Urothelium cell line (cell line): ENCODE measurements at regions not wholly inside any gene's neighbourhood (a gene's known extent, or its start where the extent isn't known, plus 50 kb on each side); places are given as distances from the start of the nearest gene placed in this dataset.

Source experiments
- DNase-seq: peaks from one replicate; pipeline ENCODE4 v3.0.0; 2011; ENCODE audit warnings: low spot score, mixed read lengths
- FAIRE-seq: peaks from 2 replicates; lab custom pipeline; 2011; peaks lifted over from hg19 to GRCh38; lab: Jason Lieb, UNC

DNA sequence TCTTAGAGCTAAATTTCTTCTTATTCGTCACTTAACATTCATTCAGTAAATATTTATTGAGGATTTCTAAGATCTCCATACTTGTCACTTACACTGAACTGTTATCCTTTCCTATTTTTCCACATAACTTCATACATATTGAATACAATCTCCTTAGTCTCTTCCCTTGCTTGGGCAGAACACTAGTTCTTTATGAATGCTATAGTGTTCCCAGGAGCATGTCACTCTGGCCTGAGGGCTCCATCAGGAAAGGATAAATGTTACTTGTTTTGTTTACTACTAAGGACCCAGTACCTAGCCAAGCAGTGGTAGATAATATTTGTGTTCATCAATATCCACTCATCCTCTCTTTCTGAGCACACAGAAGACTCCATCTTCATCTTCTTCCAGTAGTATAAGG lies 544.7 kb downstream of the ZEB2 start:
- no peak for DNase-seq
- FAIRE-seq = no peak

DNA sequence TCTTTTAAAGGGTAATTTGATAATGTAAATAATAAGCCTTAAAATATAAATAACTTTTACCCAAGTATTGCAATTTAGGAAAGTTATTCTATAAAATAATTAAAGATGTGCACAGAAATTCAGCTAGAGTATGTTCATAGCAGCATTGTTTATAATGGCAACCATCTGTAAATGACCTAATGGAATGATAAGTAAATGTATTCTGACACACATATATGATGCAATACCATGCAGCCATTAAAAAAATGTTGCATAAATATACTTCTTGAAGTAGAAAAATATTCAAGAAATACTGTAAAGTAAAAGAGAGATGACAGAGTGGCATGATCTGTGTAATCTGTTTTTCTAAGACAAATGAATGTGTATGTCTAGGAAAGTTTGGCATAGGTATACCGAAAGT lies 545.7 kb downstream of the ZEB2 start:
- DNase-seq (no peak), FAIRE-seq (no peak)

DNA sequence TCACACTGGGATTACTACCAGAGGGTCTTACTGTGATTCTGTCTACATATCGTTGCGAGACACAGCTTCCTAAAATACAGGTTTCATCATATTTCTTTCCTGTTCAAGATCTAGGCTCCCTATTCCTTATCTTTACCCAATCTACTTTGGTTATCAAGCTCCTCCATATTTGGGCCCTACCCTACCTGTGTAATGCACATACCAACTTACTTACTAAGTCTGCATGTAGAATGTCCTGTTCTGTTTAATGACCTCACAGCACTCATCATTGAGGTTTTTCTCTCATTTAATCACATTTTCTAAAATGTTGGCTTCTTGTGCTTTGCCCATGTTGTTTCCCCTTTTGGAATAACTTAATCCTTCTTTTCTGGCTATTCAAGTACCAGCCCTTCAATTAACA lies 551.1 kb downstream of the ZEB2 start:
- DNase-seq = no peak
- FAIRE-seq = no peak

DNA sequence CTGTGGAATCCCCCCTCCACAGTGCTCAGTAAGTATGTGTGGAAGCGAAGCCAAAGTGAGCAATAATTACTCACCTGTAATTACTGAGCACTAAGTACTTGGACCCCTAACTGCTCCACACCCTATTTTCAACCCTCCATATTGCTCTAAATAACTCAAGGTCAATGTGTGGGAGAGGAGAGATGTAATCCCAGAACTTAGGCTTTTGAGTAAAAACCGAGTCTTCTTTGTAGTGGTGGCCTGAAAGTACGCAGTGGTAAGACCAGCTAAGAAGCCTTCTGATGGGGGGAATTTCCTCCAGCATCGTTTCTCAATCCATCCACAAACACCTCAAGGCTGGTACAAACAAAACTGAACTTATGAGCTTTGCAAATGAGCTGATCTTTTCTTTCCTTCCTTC lies 551.6 kb downstream of the ZEB2 start:
- DNase-seq (no peak), FAIRE-seq (no peak)

DNA sequence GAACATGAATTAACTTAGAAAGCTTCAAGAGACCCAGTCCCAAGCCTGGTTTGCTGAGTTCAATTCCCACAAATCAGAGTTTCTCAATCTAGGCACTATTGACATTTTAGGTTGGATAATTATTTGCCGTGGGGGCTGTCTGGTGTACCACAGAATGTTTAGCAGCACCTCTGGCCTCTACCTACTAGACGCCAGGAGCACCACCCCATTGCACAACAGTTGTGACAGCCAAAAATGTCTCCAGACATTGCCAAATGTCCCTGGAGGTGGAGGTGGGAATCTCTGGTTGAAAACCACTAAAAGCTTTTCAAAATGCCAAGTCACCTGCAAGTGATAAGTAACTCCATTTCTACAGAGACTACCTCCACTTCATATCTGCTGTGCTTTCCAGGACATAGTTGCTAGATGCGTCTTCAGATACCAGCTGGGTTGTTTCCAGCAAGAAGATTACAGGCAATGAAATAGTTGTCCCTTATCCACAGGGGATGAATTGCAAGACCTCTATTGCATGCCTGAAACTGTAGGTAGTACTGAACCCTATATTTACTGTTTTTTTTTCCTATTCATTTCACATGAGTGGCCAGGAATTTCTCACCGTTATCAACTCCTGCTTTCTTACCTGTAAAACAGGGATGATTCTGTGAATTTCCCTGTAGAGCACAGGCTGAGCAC lies 554.3 kb downstream of the ZEB2 start:
- DNase-seq (no peak), FAIRE-seq (no peak)

DNA sequence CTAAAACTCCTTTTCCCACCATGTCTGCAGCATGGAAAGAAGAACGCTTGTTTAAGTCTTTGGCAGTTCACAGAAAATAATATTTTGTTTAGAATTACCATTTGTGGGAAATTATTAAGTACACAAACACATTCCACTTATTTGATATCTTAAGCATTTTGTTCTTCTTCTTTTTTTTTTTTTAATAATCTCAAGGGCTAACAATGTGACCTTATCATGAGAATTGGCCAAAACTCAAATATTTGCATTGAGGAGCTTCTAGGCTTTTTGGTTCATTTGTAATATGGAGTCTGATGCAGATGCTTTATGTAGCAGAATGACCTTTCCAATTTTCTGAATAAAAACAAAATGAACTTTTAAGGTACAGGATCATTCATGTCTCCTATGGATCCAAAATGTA lies 555.0 kb downstream of the ZEB2 start:
- DNase-seq (no peak), FAIRE-seq (no peak)

DNA sequence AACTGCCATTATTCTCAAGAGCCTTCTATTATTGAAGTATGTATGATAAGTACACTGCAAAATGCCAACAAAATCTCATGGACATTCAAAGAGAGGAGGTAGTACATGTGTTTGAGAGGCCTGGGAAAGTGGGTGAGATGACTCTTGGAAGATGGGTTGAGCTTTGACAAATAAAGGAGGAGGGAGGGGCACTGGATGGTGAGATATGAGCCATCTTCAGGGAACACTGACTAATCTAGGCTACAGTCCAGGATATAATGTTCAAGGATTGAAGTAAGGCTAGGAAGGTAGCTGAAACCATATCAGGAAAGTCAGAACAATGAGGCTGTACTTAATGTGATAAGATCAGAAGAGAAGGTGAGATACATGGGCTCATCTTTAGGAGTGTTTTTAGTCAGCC lies 559.7 kb downstream of the ZEB2 start:
- FAIRE-seq = no peak
- no peak for DNase-seq

DNA sequence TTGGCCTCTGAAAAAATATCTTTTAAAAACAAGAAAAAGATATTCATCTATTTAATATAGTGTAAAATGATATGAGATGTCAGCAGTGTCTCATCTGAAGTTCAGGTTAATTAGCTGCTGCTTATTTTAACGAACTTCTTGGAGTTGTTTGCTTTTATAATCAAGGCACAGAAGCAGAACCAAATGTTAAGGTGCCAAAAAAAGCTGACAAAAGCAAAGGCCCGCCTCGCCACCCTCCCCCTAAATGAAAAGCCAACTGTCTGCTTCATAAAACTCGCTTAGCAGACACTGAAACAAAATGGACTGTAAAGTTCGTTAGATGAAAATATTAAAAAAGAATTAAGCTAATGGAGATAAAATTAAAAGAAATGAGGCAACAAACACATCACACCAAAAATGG lies 562.6 kb downstream of the ZEB2 start:
- FAIRE-seq = no peak

DNA sequence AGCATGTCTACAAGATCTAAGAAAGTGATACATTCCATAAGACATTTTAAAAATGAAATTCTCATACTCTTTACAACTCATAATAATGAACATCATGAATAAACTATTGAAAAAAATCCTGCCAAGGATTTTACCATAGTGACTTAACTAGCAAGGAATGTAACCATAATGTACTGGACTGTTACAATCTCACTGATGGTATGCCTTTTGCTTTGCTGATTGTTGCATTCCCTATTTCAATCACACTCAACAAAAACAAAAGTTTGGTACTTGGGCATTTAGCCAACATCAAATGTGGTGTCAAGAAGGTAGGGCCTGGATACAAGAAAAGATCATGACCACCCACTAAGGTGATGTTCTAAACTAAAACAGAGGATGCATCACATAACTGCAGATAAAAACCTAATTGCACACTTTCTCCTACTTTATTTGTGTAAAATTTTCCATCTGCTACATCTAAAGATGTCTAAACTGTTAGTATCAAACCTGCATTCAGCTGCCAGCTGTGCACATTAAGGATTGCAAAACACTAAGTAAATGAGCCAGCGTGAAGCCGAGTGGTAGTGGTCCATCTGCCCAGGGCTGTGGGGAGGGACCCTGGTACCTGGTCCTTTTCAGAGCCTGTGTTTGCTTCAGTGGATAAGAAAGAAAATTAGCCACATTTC lies 564.4 kb downstream of the ZEB2 start:
- DNase-seq (peak; percentile 11), FAIRE-seq (no peak)

More for the DNA sequence above, 562.6 kb downstream of the ZEB2 start:
- no peak for DNase-seq

DNA sequence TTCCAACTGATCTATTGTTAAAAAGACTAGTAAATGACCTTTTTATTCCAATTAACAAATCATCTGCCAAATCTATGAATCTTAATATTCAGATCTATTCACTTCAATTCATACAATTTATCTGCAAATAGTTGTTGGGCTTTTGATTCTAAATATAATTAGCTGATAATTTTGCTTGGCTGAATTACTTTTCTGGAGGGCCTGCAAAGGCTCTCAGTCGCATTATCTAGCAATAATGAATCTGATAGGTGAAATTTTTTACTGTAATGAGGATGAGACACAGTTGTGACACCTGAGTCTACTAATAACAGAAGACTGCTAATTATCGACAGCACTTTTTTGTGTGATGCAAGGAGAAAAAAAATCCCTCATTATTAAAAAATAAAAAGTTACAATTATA lies 565.1 kb downstream of the ZEB2 start:
- DNase-seq = no peak

DNA sequence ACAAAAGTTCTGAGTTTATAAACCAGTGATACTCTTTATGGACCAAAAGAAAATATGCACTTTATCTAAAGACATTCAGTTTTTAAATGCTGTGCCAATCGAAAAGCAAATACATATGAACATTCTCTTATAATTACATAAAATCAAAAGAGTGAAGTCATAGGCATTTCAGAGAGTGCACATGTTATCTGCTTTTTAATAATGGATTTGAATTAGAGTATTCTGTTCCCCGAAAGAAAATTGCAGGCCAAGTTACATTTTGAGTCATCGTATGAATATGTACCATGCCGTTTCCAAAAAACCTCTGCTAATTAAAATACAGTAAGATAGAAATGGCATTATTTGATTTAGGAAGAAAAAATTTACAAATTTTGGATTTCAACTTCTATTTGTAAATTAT lies 565.7 kb downstream of the ZEB2 start:
- DNase-seq (no peak), FAIRE-seq (no peak)

More for the DNA sequence above, 565.1 kb downstream of the ZEB2 start:
- FAIRE-seq = no peak

DNA sequence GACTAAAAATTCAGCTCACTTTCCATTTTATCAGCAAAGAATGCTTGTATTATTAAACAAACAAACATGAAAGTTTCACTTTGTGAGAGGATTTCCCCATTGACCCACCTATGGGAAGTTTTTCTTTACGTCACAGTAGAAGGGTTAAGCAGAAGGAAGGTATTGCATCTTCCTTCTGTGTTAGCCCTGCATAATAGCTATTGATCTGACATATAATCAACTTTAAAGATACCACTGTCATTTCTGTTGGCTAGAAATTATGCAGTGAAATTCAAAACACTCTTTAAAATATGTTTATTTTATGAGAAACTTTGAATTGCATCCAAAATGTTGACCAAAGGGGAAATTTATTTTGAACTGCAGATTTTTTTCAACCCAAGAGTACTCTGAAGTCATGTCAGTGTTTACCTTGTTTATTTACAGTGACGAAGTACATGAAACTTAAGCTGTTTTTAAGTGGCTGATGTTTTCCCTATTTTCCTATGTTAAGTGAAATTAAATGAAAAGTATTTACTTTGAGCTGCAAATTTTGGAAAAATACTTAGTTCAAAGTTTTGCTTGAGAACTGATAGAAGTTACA lies 566.4 kb downstream of the ZEB2 start:
- no peak for FAIRE-seq
- DNase-seq = no peak

DNA sequence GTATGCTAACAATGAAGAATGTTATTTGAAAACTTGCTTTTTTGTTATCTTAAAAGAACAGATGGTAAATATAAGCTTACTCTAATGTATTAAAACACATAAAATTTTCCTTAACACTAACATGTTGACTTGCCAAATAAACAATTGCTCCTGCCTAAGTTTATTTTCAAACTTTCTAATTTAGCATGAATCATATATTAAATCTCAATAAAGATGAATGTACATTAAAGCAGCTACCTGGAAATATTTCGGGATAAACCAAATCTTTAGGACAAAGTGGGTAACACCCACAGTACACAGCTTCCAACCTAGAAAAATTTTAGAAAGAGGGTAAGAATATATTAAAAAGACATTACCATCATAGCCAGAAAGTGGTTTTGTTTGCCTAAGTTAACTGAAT lies 567.4 kb downstream of the ZEB2 start:
- FAIRE-seq (no peak), DNase-seq (no peak)

DNA sequence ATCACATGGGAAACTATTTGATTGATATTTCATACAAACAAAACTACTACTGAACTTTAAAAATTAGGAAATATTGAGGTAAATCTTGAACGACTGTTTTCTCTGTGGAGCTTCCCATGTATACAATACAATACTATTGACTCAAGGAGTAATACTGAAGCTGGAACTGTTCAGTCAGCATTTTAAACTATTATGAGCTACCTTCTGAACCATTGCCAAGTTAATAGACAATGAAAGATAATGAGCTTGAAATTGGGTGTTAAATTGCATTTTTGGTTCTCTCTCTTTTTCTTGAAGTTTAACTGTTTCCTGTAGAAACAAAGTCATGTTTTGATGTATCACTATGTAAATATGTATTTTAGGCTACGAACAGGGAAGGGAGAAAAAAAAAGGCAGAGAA lies 569.2 kb downstream of the ZEB2 start:
- DNase-seq = no peak
- FAIRE-seq = no peak

DNA sequence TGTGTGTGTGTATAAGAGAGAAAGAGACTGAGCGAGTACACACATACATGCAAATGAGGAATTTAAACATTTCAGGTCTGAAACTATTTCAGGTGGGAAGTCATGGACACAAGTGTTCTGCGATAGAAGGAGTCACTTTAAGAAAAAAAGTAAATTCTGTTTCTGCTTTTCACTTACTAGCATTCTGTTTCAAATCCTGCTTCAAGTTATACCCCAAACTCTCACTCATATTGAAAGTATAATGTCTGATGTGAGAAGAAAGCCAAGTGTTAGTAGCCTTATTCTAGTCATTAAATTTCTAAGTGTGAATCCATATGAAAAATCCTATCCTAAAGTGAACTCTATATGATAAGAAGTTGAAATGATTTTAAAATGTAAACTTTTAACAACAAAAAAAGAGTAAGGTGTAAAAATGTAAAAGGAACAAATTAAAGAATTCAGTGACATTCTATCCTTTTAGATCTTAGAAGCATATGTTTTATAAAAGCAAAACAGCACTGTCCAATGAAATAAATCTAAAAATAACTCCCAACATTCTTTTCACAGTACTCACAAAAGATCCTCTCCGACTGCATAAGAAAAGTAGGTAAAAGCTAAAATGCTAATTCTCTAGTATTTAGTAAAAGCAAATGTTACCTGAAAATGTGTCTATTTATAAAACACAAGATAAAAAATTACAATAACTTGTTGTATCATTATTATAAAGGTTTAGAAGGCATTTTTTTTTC lies 570.6 kb downstream of the ZEB2 start:
- no peak for DNase-seq
- FAIRE-seq = no peak

DNA sequence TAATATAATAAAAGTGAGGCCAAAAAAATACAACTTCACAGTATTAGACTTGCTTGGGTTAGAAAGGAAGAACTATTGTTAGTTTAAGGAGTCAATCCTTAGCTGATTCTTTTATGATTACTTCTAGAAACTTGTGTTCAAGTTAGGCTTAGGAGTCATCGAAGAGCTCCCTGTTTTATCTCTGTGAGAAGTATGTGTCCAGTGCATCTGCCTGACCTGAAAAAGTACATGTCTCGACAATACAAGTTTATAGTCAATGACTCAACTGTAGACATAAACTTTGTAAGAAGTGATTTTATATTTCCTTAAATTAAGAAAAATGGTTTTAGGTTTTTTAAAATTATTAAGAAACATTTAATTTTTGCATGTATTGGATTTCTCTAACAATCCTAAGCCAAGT lies 571.2 kb downstream of the ZEB2 start:
- DNase-seq (no peak), FAIRE-seq (no peak)

DNA sequence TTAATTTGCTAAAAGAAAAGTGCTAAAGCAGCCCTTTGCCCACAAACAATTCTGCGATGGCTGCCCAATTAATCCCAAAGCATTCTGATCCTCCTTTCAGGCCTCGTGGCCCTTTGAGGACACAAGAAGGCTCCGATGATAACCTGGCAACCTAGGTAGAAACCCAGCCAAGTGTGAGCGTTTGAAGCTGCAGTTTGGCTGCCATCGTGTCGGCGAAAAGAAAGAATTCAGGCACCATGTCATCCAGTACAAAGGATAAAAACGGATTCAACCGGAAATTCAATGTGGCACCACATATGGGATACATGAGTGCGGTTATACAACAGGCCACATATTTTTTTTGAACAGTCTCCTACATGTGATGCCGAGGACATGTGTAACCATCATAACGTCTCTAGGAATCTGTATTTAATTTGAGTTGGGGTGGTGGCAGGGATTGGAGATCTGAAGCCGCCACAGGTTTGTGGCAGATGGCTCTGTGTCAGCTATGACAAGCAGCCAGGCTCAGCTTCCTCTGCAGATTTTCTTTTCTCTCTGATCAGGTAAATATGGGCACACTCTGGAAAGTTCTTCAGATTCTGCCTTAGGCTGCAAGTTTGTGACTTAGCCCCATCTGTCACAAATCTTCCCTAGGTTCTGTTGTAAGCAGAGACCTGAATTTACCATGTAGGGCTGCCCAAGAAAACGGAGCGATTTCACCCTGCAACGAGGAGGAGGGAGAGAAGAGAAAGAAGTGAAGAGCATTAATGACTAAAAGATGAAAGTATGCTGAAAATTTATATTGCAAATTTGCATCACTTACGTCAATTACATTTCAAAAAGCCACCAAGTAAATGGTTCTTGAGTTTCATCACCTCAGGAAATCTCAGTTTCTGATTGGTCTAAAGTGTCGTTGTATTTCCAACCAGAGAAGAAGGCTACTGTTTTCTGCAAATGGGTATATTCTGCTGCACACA lies 573.2 kb downstream of the ZEB2 start:
- no peak for FAIRE-seq
- no peak for DNase-seq

DNA sequence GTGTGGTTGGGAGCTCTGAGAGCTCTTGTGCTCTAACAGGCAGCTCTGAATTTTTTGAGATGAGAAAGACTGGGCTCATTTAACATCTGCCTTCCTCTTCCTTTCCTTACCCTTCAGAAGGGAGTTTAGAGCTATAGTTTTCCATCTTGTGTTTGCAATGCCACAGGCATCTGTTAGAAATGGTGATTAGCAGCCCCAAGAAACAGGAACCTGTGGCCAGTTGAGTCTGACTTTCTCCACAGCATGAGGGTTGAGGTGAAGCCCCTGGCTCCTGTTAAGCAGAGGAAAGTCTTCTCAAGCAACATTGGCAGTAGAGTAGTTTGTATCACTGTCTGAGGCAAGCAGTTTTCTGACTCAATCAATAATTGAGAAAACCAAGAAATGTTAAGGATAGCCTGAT lies 577.4 kb downstream of the ZEB2 start:
- DNase-seq (no peak), FAIRE-seq (no peak)

DNA sequence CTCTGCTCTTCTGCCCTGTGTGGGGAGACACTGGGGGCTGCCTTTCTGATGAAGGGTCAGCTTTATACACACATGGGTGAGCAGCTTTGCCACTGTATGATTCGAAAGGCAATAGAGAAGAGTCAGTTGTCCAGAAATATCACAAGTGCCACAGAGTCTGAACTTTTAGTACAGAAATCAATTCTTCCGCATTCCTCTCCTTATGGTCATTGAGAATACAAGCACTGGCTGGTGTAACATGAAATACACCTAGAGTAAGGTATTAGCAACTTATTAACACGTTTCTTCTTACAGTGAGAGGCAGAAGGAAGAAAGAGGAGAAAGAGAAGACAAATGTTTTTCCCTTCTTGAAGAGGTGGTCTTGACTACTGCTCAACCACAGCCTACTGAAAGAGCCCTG lies 579.2 kb downstream of the ZEB2 start:
- FAIRE-seq = no peak
- no peak for DNase-seq

DNA sequence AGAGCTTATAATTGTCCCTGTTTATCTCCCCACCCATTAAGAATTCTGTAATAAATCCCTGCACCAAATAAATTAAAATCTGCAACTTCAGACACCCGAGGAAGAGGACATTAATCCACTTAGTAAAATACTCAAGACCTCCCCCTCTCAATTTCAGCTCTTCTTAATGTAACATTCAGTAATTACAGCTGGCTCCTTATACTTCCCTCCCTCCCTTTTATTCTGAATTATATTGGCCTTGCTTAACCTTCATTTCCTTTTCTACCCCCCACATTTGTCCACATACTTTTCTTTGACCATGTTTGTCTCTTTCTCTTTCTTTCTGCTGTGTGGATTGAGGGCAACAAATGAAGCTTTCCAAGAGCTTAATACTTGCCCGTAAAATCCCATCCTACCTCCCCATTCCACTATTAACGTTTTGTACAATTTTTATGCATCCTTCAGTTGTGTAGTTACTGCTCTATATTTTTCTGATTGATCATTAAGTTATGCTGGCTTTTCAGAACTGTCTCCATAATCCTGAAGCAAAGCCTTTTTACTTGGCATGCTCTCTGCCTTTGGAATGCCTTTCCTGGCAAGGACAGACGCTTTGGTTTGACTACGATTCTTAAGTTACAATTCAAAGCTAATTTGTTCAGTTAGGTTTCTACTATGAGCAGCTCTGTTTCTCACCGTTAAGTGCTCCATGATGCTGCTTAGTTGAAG lies 580.1 kb downstream of the ZEB2 start:
- no peak for DNase-seq
- FAIRE-seq = no peak
